SK-N-SH (cell line): ENCODE measurements at regions not wholly inside any gene's neighbourhood (a gene's known extent, or its start where the extent isn't known, plus 50 kb on each side); places are given as distances from the start of the nearest gene placed in this dataset.

Experiments
- CHD2 ChIP-seq: fragments of 150-350 bp; IDR thresholded peaks from 2 replicates; pipeline ENCODE4 v1.6.1; 2018; ENCODE audit warnings: low read length; ENCODE audit not compliant: partially characterized antibody
- CTCF ChIP-seq: fragments of 200-600 bp; sonication (generic); IDR thresholded peaks from 2 replicates; pipeline ENCODE4 v1.6.1; 2017; ENCODE audit warnings: antibody characterized with exemption, mild to moderate bottlenecking, moderate library complexity
- TAF1 ChIP-seq: IDR thresholded peaks from 2 replicates; pipeline ENCODE4 v1.6.1; 2012; ENCODE audit warnings: low read depth, mild to moderate bottlenecking, low read length, moderate library complexity, borderline replicate concordance
- TEAD4 ChIP-seq: IDR thresholded peaks from 2 replicates; pipeline ENCODE4 v1.4.0; 2012; ENCODE audit warnings: mild to moderate bottlenecking, borderline replicate concordance; ENCODE audit not compliant: insufficient read depth
- USF2 ChIP-seq: fragments of 150-350 bp; IDR thresholded peaks from 2 replicates; pipeline ENCODE4 v1.6.1; 2017; ENCODE audit warnings: antibody characterized with exemption, low read length, low read depth, borderline replicate concordance

GRCh38 chr20:20856956-20857355 lies 144.5 kb upstream of the RALGAPA2 start:
- TF ChIP-seq CTCF (no peak), TEAD4 (no peak), TAF1 (no peak), CHD2 (no peak), USF2 (no peak)
